IPS-NIHi11 (cell line): ENCODE measurements at regions not wholly inside any gene's neighbourhood (a gene's known extent, or its start where the extent isn't known, plus 50 kb on each side); places are given as distances from the start of the nearest gene placed in this dataset.
"Not testable (repeated sequence)": the region's sequence is repeated elsewhere in the genome, so short reads cannot be mapped to it uniquely, and the experiment has no call there.

Experiments
- DNase-seq: peaks from one replicate; pipeline ENCODE4 v3.0.0; 2012; ENCODE audit warnings: mixed read lengths, low spot score

DNA sequence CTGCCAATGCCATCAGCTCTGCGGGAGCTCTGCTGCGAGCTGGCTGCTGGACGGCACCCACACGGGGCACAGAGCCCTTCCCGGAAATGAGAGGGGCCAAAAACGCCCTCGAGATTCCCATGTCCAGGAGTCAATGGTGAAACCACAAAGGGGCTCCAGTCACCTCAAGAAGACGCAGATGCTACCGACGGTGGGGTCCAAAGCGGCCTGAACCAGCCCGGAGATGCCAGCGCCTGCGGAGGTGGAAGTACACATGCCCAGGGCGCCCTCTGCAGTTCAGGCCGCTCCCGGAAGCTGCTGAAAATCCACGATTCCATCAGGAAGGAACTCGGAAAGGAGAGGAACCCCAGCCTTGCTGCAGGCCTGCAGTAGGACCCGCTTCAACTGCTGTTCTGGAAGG lies 82.4 kb upstream of the SELENOP start:
- DNase-seq: peak; percentile 52

DNA sequence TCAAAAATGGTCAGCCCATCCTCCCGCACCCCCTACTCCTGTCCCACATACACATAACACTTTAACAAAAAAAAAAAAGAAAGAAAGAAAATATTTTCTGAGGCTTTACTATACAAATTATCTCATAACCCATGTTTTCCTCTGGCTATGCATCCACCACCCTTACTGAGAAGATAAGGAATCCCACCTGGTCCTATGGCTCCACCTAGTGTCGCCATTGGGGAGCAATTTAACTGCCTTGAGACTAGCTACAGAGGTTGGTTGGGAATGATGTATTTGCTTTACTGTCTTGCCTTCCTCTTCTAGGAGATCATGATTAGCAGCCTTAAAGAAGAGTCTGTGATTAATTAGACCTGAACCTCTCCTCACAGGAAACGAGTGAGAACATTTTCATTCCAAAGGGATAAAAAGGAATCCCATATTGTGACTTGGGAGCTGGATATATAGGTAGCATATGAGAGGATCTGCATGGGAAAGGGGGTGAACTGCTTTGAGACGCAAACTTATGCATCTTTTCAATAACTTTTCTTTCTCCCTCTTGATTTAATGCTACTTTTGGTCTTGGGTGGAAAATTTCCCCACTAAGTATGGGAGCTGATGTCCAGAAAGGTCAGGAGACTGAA lies 77.7 kb upstream of the SELENOP start:
- peak; percentile 73 for DNase-seq

DNA sequence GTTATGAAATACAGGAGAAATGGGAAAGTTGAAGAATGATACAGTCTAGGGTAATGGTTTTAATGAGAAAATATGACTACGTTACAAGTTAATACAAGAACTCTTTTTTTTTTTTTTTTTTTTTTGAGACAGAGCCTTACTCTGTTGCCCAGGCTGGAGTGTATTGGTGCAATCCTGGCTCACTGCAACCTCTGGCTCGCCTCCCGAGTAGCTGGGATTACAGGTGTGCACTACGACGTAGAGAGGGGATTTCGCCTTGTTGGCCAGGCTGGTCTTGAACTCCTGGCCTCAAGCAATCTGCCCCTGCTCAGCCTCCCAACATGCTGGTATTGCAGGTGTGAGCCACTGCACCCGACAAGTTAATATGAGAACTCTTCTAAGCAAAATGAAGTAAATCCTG lies 77.1 kb upstream of the SELENOP start:
- DNase-seq: no peak

- no peak for DNase-seq
These were observed 75.9 kb upstream of the SELENOP start for GRCh38 chr5:42887575-42887974.

- DNase-seq: no peak
These were observed 75.4 kb upstream of the SELENOP start for GRCh38 chr5:42887097-42887496.

DNA sequence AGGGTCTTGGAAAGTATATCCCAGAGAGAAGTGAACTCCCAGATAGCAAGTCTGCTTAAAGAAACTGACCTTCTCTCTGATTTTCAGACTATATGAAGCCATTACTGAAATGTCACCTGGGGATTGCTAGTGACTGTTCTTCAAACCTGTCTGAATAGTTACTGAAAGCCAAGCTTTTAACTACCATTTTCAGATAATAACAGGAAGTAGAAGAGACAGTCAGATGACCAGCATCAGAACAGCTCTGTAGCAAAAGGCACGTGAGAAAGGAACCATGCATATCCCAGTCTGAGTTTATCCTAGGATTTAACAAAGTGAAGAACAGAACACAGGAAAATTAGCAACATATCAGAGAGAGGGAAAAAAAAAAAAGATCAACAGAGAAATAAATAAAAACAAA lies 74.9 kb upstream of the SELENOP start:
- no peak for DNase-seq

DNA sequence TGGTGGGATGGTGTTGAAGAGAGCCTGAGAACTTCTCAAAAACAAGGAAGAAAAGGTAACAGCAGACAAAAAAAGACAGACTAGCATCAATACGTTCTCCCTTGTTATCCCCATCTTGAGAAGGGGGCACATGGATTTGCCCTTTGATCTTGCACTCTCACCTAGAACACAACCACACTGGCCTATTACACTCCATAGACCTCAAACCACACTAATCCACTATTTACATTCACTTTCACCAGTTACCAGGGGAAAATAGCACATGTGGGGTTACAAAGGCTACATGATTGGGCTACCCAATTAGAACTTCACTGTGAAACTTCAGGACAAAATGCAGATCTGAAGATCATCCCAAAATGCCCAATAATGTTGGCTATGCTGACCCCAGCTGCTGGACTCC lies 72.6 kb upstream of the SELENOP start:
- DNase-seq: no peak

- DNase-seq: no peak
These were observed 69.9 kb upstream of the SELENOP start for GRCh38 chr5:42881416-42882117.

- DNase-seq: no peak
These were observed 68.9 kb upstream of the SELENOP start for GRCh38 chr5:42880496-42881150.

DNA sequence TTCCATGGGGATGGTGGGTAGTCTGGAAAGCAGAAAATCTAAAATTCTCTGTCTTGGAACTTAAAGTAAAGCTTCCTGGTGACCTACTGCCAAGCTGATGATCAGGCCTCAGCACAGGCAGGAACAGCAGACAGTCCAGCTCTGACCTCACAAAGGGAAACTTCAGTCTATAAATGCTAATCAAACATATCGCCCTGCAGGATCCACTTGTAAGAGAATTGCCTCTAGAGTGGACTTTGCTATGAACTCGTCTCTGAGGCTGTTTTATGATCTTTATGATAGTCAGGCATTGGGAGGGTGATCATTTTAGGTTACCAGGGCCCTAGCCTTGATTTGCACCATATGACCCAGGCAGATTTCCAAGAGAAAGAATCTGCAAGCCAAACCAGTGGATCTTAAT lies 67.6 kb upstream of the SELENOP start:
- DNase-seq: no peak

DNA sequence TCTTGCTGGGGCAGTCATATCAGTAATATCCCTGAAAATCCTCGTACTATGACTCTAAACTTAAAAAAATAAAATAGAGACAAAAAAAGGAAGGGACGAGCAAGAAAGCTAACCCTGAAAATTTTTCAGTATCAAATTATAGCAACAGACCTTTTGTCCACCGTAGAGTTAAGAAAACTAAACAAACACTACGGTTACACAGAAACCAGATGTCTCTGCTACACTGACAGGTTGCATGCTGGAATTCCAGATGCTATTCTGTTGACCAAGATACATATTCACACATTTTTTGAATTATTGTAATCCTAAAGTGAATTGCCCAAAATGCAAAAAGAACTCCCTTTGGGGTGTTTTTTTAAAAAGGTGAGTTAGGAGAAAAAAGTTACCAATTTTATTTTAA lies 66.9 kb upstream of the SELENOP start:
- DNase-seq: no peak

DNA sequence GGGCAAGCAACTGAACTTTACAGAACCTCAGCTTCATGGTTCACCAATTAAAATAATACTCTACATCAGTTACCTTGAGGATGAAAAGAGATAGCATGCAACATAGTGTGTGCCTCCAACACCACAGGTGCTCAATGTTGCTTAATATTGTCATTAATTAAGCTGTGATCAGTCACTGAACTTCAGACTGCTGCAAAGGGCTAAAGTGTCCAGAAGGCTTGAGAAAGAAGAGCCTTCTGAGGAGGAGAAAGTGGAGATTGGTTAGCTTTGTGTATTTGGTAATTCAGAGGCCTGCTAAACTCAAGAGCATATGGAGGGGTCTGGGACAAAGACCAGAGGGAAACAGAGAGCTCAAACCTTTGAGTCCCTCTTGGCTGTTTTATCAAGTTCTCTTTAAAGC lies 66.3 kb upstream of the SELENOP start:
- no peak for DNase-seq

DNA sequence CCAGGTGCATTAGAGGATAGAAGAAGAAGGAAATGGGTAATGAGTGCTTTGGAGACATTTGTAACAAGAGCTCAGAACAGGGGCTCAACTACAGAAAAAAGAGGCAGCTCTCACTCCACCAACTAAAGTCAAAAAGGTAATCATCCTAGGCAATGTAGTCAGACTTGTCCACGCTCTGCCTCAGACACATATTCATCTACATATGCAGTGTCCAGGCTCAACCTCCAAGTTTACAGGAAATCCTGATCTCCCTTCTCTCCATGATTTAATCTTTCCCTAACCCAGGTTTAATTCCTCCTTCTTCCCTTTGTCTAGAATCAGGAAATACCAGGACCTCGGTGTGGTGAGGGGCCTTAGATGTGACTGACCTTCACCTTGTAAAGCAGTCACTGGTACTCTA lies 65.7 kb upstream of the SELENOP start:
- DNase-seq: no peak

- no peak for DNase-seq
These were observed 64.7 kb upstream of the SELENOP start for GRCh38 chr5:42876375-42876844.

DNA sequence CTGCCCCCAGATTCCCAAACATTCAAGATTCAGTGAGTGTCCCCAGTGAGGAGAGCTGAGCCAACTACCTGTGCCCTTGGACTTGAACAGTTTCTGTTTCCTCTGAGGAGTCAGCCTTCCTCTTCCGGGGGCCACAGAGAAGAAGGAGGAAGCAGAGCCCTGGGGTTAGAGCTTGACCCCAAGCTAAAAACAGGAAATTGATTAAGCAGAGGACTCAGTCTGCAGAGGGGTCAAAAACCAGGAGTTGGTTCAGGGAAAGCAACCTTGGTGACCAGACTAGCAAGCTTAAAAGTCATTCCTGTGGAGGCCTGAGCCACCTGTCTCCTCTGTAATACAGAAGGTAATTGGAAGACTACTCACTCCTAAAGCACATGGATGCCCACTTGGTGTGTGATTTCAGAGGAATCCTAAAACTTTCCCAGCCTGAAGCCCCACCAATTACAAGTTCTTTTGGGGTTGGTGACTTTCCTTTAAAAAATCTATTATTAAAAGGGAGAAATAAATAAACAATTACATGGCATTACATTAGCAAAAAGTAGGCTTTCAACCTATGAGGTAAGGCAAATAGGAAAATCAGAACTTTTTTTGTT lies 64.2 kb upstream of the SELENOP start:
- DNase-seq: no peak

DNA sequence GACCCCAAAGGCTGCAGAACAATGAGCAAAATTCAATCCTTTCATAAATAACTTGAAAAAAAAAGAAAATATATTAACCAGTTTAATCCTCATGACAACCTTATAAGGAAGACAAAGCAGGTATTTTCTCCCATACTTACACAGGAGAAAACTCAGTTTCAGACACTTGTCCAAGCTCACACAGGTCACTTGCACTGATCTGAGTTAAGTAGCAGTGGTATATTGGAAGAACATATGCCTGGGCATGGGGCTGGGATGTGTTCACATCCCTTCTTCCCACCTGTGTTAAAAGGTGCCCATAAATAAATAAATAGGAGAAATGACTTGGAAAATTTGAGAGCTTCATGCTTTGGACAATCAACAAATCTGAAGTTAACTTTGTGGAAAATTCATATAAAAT lies 63.5 kb upstream of the SELENOP start:
- no peak for DNase-seq

GRCh38 chr5:42874621-42875198 lies 63.0 kb upstream of the SELENOP start:
- no peak for DNase-seq

DNA sequence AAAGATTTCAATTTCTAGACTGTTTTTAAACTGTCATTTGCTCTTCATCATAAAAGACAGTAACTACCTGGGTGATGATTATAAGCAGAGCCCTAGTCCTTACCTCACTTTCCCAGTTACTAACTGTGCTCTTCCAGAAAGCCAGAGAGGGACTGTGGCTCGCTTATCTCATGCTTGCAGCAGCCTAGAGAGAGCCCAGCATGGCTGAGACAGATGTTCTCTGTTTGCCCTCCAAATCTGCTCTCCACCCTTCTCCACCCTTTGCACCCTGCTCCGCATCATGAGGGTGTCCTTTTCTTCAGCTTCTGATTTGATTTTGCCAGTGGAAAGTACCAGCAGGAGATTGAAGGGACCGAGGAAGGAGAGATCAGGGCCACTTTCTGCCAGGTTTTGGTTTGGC lies 61.2 kb upstream of the SELENOP start:
- no peak for DNase-seq

- no peak for DNase-seq
These were observed 59.3 kb upstream of the SELENOP start for GRCh38 chr5:42870882-42871418.

GRCh38 chr5:42868417-42868816 lies 56.7 kb upstream of the SELENOP start:
- DNase-seq: not testable (repeated sequence)

- DNase-seq: not testable (repeated sequence)
These were observed 53.1 kb upstream of the SELENOP start for GRCh38 chr5:42864749-42865148.
